Tibial artery (tissue), 4 donors: ENCODE measurements at regions not wholly inside any gene's neighbourhood (a gene's known extent, or its start where the extent isn't known, plus 50 kb on each side); places are given as distances from the start of the nearest gene placed in this dataset.

Experiments
- DNase-seq, 2 donors: peaks; one replicate each; pipeline ENCODE4 v3.0.0-alpha.2; 2019
- H3K27ac ChIP-seq, 2 donors: fragments of 200-600 bp; sonication (generic) in 1 of 2; 1 replicate in 1 of 2; 2 replicates in 1 of 2; pipeline ENCODE4 v1.5.1; 2018 to 2019; ENCODE audit warnings: mild to moderate bottlenecking in 1 of 2
- H3K27me3 ChIP-seq, 2 donors: fragments of 200-600 bp; sonication (generic) in 1 of 2; one replicate each; pipeline versions ENCODE4 v1.5.1 to v1.6.0; 2016 to 2019
- H3K36me3 ChIP-seq, 3 donors: fragments of 200-600 bp; sonication (generic) in 2 of 3; one replicate each; pipeline ENCODE4 v1.5.1; 2016 to 2019; ENCODE audit warnings: mild to moderate bottlenecking in 2 of 3
- H3K4me1 ChIP-seq, 4 donors: fragments of 200-600 bp; sonication (generic) in 2 of 4; 1 replicate in 3 of 4; 2 replicates in 1 of 4; pipeline ENCODE4 v1.5.1; 2016 to 2019
- H3K4me3 ChIP-seq, 2 donors: fragments of 200-600 bp; sonication (generic) in 1 of 2; 1 replicate in 1 of 2; 2 replicates in 1 of 2; pipeline ENCODE4 v1.5.1; 2018 to 2019; ENCODE audit warnings: mild to moderate bottlenecking in 2 of 2
- H3K9me3 ChIP-seq, 3 donors: fragments of 200-600 bp; sonication (generic) in 1 of 3; one replicate each; pipeline ENCODE4 v1.5.1; 2016 to 2019
- CTCF ChIP-seq, 2 experiments: fragments of 200-600 bp in 1 of 2; fragments of 450-650 bp in 1 of 2; IDR thresholded peaks; one replicate each; pipeline ENCODE4 v1.5.1; 2017 to 2019; ENCODE audit warnings: antibody characterized with exemption in 2 of 2, mild to moderate bottlenecking in 1 of 2, moderate library complexity in 1 of 2
- intact Hi-C: fragments of 100-400 bp; cut with DNase I; formaldehyde crosslinking; loops from one replicate; pipeline ENCODE4 v1.15.0; 2023; ENCODE audit warnings: low total_unique reads

- Histone ChIP-seq H3K4me3 (no peak overlapping the region), H3K27me3 (no peaks in the 10 kb centered on the region), H3K36me3 (no peaks in the 10 kb centered on the region), H3K27ac (no peak overlapping the region), H3K4me1 (peaks cover 0 to 23% (median 4%) of the 10 kb centered on the region in 4 donors), H3K9me3 (no peaks in the 10 kb centered on the region)
- no peak for TF ChIP-seq CTCF (IDR thresholded peaks at IDR 0.05)
- intact Hi-C loops: loop anchor here (10.0 kb wide), 1 partner anchor 1077 kb away; no protein-coding TSS in a partner anchor
- DNase-seq: no peak
These were observed 271.7 kb downstream of the HGF start for GRCh38 chr7:81498176-81498575.

DNA sequence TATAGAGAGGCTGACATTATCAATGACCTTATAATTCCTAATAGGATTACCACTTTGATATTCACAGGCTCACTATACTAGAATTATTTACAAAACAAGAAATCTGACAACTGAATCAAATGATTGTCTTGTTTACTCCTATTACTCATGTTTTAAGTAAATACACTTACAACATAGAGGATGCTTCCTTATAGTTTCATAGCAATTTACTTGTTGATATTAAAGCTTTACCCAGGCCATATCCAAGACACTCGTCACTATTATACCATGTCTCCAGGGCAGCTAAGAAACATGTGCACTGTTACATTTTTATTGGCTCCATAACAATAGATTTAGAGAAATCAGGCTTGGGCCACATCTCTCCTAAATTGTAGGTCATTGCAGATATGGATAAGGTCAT lies 276.9 kb downstream of the HGF start:
- no peak overlapping the region for H3K27ac ChIP-seq
- DNase-seq: no peak
- H3K4me1 ChIP-seq: no peaks in the 10 kb centered on the region
- H3K4me3 ChIP-seq: no peak overlapping the region
- intact Hi-C loops: loop anchor here (10.0 kb wide), 1 partner anchor 1082 kb away; no protein-coding TSS in a partner anchor
- no peaks in the 10 kb centered on the region for H3K36me3 ChIP-seq
- no peaks in the 10 kb centered on the region for H3K9me3 ChIP-seq
- TF ChIP-seq CTCF (IDR thresholded peaks at IDR 0.05): no peak
- H3K27me3 ChIP-seq: no peaks in the 10 kb centered on the region

- no peaks in the 10 kb centered on the region for H3K27me3 ChIP-seq
- intact Hi-C loops: loop anchor here (10.0 kb wide), 1 partner anchor 1083 kb away; no protein-coding TSS in a partner anchor
- no peak for TF ChIP-seq CTCF (IDR thresholded peaks at IDR 0.05)
- no peaks in the 10 kb centered on the region for H3K36me3 ChIP-seq
- no peaks in the 10 kb centered on the region for H3K4me1 ChIP-seq
- no peak overlapping the region for H3K4me3 ChIP-seq
- H3K9me3 ChIP-seq: no peaks in the 10 kb centered on the region
- no peak for DNase-seq
- no peak overlapping the region for H3K27ac ChIP-seq
These were observed 277.6 kb downstream of the HGF start for GRCh38 chr7:81492240-81492639.

DNA sequence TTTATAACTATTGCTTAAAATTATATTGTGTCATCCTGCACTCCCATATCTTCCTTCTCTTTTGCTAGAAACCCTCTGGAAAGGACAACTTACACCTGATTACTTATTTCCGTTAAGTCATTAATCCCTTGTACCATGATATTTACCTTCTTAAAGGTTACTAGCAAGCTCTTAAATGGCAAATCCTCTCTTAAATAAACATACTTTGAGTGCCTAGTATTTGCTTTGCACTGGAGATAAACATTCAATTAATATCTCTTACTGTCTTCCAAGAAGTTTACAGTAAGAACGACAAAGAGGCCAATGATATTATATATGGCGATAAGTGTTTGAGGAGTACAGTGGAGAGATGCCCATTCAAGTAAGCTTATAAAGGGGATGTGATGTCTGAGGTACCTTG lies 278.3 kb downstream of the HGF start:
- Histone ChIP-seq H3K9me3 (no peaks in the 10 kb centered on the region), H3K27me3 (no peaks in the 10 kb centered on the region), H3K27ac (no peak overlapping the region), H3K4me1 (no peaks in the 10 kb centered on the region), H3K4me3 (no peak overlapping the region), H3K36me3 (no peaks in the 10 kb centered on the region)
- DNase-seq: no peak
- TF ChIP-seq CTCF (IDR thresholded peaks at IDR 0.05): no peak
- intact Hi-C loops: loop anchor here (10.0 kb wide), 1 partner anchor 1083 kb away; no protein-coding TSS in a partner anchor

GRCh38 chr7:81488210-81488609 lies 281.6 kb downstream of the HGF start:
- DNase-seq: no peak
- no peak for TF ChIP-seq CTCF (IDR thresholded peaks at IDR 0.05)
- H3K4me1 ChIP-seq: peaks cover 0 to 11% (median 8%) of the 10 kb centered on the region in 4 donors
- no peak overlapping the region for H3K27ac ChIP-seq
- H3K27me3 ChIP-seq: no peaks in the 10 kb centered on the region
- no peaks in the 10 kb centered on the region for H3K36me3 ChIP-seq
- H3K4me3 ChIP-seq: no peak overlapping the region
- intact Hi-C loops: no loop called here
- no peaks in the 10 kb centered on the region for H3K9me3 ChIP-seq

GRCh38 chr7:81487516-81487915 lies 282.3 kb downstream of the HGF start:
- H3K27me3 ChIP-seq: no peaks in the 10 kb centered on the region
- H3K27ac ChIP-seq: no peak overlapping the region
- no peaks in the 10 kb centered on the region for H3K9me3 ChIP-seq
- DNase-seq: no peak
- H3K4me3 ChIP-seq: no peak overlapping the region
- intact Hi-C loops: no loop called here
- no peak for TF ChIP-seq CTCF (IDR thresholded peaks at IDR 0.05)
- no peaks in the 10 kb centered on the region for H3K36me3 ChIP-seq
- H3K4me1 ChIP-seq: peaks cover 0 to 11% (median 8%) of the 10 kb centered on the region in 4 donors
